ENCODE measurements at regions not wholly inside any gene's neighbourhood (a gene's known extent, or its start where the extent isn't known, plus 50 kb on each side); places are given as distances from the start of the nearest gene placed in this dataset.
"Not testable (repeated sequence)": the region's sequence is repeated elsewhere in the genome, so short reads cannot be mapped to it uniquely, and the experiment has no call there.

GRCh38 chr2:136344339-136344738 lies 226.4 kb upstream of the CXCR4 start:
- intact Hi-C loops (cut with DNase I), result no loop called here
- no peak for DNase-seq

GRCh38 chr2:136342138-136342537 lies 224.2 kb upstream of the CXCR4 start:
- no peak for DNase-seq
- intact Hi-C loops (cut with DNase I), result no loop called here

GRCh38 chr2:136334967-136335366 lies 217.0 kb upstream of the CXCR4 start:
- intact Hi-C loops (cut with DNase I), result no loop called here

GRCh38 chr2:136332436-136333095 lies 214.6 kb upstream of the CXCR4 start:
- intact Hi-C loops (cut with DNase I), result no loop called here
- no peak for DNase-seq

More at GRCh38 chr2:136334967-136335366, 217.0 kb upstream of the CXCR4 start:
- no peak for DNase-seq

- DNase-seq, result no peak
- intact Hi-C loops (cut with DNase I), result no loop called here
These were observed 213.3 kb upstream of the CXCR4 start for GRCh38 chr2:136331226-136331625.

GRCh38 chr2:136328207-136328795 lies 210.4 kb upstream of the CXCR4 start:
- intact Hi-C loops (cut with DNase I), result no loop called here
- DNase-seq, result no peak

- intact Hi-C loops (cut with DNase I), result no loop called here
These were observed 209.4 kb upstream of the CXCR4 start for GRCh38 chr2:136327162-136327852.

GRCh38 chr2:136325844-136326331 lies 207.9 kb upstream of the CXCR4 start:
- intact Hi-C loops (cut with DNase I), result no loop called here
- no peak for DNase-seq

More at GRCh38 chr2:136327162-136327852, 209.4 kb upstream of the CXCR4 start:
- DNase-seq, result no peak

GRCh38 chr2:136324966-136325365 lies 207.0 kb upstream of the CXCR4 start:
- intact Hi-C loops (cut with DNase I), result no loop called here
- DNase-seq, result no peak

- intact Hi-C loops (cut with DNase I), result no loop called here
- DNase-seq, result no peak
These were observed 206.0 kb upstream of the CXCR4 start for GRCh38 chr2:136323935-136324334.

GRCh38 chr2:136323195-136323594 lies 205.2 kb upstream of the CXCR4 start:
- DNase-seq, result no peak
- intact Hi-C loops (cut with DNase I), result no loop called here

- intact Hi-C loops (cut with DNase I), result no loop called here
- DNase-seq, result no peak
These were observed 204.5 kb upstream of the CXCR4 start for GRCh38 chr2:136322428-136322827.

GRCh38 chr2:136319651-136320050 lies 201.7 kb upstream of the CXCR4 start:
- no peak for DNase-seq
- intact Hi-C loops (cut with DNase I), result no loop called here

GRCh38 chr2:136319237-136319636 lies 201.3 kb upstream of the CXCR4 start:
- intact Hi-C loops (cut with DNase I), result no loop called here
- DNase-seq, result no peak

- no peak for DNase-seq
- intact Hi-C loops (cut with DNase I), result no loop called here
These were observed 196.3 kb upstream of the CXCR4 start for GRCh38 chr2:136314240-136314639.

- DNase-seq; intact Hi-C loops (cut with DNase I): not testable (repeated sequence)
These were observed 194.6 kb upstream of the CXCR4 start for GRCh38 chr2:136312568-136312967.

- intact Hi-C loops (cut with DNase I), result no loop called here
- DNase-seq, result no peak
These were observed 193.1 kb upstream of the CXCR4 start for GRCh38 chr2:136310797-136311603.

- no peak for DNase-seq
- intact Hi-C loops (cut with DNase I), result no loop called here
These were observed 192.1 kb upstream of the CXCR4 start for GRCh38 chr2:136310005-136310495.

- intact Hi-C loops (cut with DNase I), result no loop called here
- no peak for DNase-seq
These were observed 190.7 kb upstream of the CXCR4 start for GRCh38 chr2:136308611-136309010.

GRCh38 chr2:136306836-136307235 lies 188.9 kb upstream of the CXCR4 start:
- intact Hi-C loops (cut with DNase I), result no loop called here
- DNase-seq, result no peak

All from posterior cingulate gyrus (tissue), 11 donors.